A673 (cell line): ENCODE measurements at regions not wholly inside any gene's neighbourhood (a gene's known extent, or its start where the extent isn't known, plus 50 kb on each side); places are given as distances from the start of the nearest gene placed in this dataset.

Source experiments
- BruUV-seq: library from RNA; stranded (reverse); fragments of 400-500 nt; replicated peaks from 2 replicates; lab custom pipeline; 2021; lab: Mats Ljungman, UMichigan
- CTCF ChIA-PET: fragments of 300-600 bp; sonication (Branson Sonifier 250); formaldehyde crosslinking; loops from one replicate; lab custom pipeline; 2022; ENCODE audit warnings: antibody characterized with exemption; lab: Charles Lee
- POLR2A ChIA-PET: fragments of 300-600 bp; sonication (Branson Sonifier 250); formaldehyde crosslinking; loops from one replicate; lab custom pipeline; 2022; ENCODE audit warnings: antibody characterized with exemption; ENCODE audit not compliant: low non-redundant PET; lab: Charles Lee
- DNase-seq: peaks from one replicate; pipeline ENCODE4 v3.0.0-alpha.2; 2015; ENCODE audit warnings: low spot score
- H3K27ac ChIP-seq: fragments of 200-600 bp; sonication (generic); 2 replicates; pipeline ENCODE4 v1.5.1; 2016; ENCODE audit warnings: mixed run types, low read depth, mild to moderate bottlenecking, mixed read lengths, antibody characterized with exemption, low read length; ENCODE audit not compliant: poor library complexity, severe bottlenecking
- H3K27me3 ChIP-seq: fragments of 200-600 bp; sonication (generic); replicated peaks from 2 replicates; pipeline ENCODE4 v1.6.1; 2017; ENCODE audit warnings: mixed run types, low read depth, mild to moderate bottlenecking, mixed read lengths, antibody characterized with exemption, low read length; ENCODE audit not compliant: insufficient read depth, poor library complexity
- H3K36me3 ChIP-seq: fragments of 200-600 bp; sonication (generic); 2 replicates; pipeline ENCODE4 v1.6.1; 2016; ENCODE audit warnings: mixed run types, mild to moderate bottlenecking, mixed read lengths, antibody characterized with exemption, low read length; ENCODE audit not compliant: insufficient read depth, poor library complexity, severe bottlenecking
- H3K4me1 ChIP-seq: fragments of 200-600 bp; sonication (generic); 2 replicates; pipeline ENCODE4 v1.6.1; 2017; ENCODE audit warnings: mixed run types, mild to moderate bottlenecking, mixed read lengths, antibody characterized with exemption, low read length; ENCODE audit not compliant: insufficient read depth, poor library complexity, severe bottlenecking
- H3K4me3 ChIP-seq: fragments of 200-600 bp; sonication (generic); 2 replicates; pipeline ENCODE4 v1.5.1; 2016; ENCODE audit warnings: low read depth, mixed run types, mild to moderate bottlenecking, mixed read lengths, low read length; ENCODE audit not compliant: poor library complexity, severe bottlenecking
- H3K9me3 ChIP-seq: fragments of 200-600 bp; sonication (generic); 2 replicates; pipeline ENCODE4 v1.6.1; 2016; ENCODE audit warnings: mixed run types, low read depth, mild to moderate bottlenecking, mixed read lengths, antibody characterized with exemption, low read length; ENCODE audit not compliant: poor library complexity, severe bottlenecking
- CTCF ChIP-seq: fragments of 300-800, 200-600 bp; sonication (generic); conservative IDR thresholded peaks from 2 replicates; pipeline ENCODE4 v1.5.1; 2017; ENCODE audit warnings: low read depth, mild to moderate bottlenecking, antibody characterized with exemption, low read length, moderate library complexity, mixed read lengths
- EZH2 ChIP-seq: fragments of 200-600 bp; sonication (generic); IDR thresholded peaks from 2 replicates; pipeline ENCODE4 v1.6.1; 2017; ENCODE audit warnings: borderline replicate concordance, low read depth, mild to moderate bottlenecking, mixed read lengths, antibody characterized with exemption, low read length; ENCODE audit not compliant: poor library complexity, severe bottlenecking
- intact Hi-C: fragments of 100-400 bp; cut with micrococcal nuclease; formaldehyde crosslinking; loops from one replicate; pipeline ENCODE4 v1.10.0; 2022; ENCODE audit not compliant: unreplicated experiment

DNA sequence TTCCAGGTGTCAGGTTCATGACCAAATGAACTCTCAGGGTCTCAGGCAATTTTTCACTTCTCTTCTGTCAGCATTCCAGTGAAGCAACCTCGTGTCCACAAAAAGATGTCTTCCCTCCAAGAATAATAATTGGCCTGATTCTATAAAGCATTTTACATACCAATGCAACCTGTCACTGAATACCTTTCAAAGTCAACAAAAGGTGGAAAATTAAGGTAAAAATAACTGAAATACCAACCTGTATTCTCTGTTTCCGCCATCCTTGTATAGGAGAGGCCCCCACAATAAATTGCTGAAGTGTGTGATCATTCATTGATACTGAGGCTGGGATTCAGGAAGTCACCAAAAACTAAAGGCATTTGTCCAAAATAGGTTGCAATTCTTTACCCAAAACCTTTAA lies 77.4 kb upstream of the TMEM45B start:
- Histone ChIP-seq H3K36me3 (no peaks in the 10 kb centered on the region), H3K9me3 (no peaks in the 10 kb centered on the region), H3K27me3 (no peaks in the 10 kb centered on the region), H3K4me1 (no peaks in the 10 kb centered on the region), H3K4me3 (no peak overlapping the region), H3K27ac (no peak overlapping the region)
- POLR2A ChIA-PET, result no interaction called here
- DNase-seq, result no peak
- no TSS peak for BruUV-seq
- intact Hi-C loops, result no loop called here
- CTCF ChIA-PET, result no interaction called here
- TF ChIP-seq CTCF (no peak), EZH2 (no peak)

GRCh38 chr11:129739339-129739738 lies 76.3 kb upstream of the TMEM45B start:
- ChIA-PET POLR2A (no interaction called here), CTCF (no interaction called here)
- no peak overlapping the region for H3K27ac ChIP-seq
- no peaks in the 10 kb centered on the region for H3K9me3 ChIP-seq
- no peaks in the 10 kb centered on the region for H3K27me3 ChIP-seq
- no peaks in the 10 kb centered on the region for H3K36me3 ChIP-seq
- no TSS peak for BruUV-seq
- no peak overlapping the region for H3K4me3 ChIP-seq
- H3K4me1 ChIP-seq, result no peaks in the 10 kb centered on the region
- TF ChIP-seq CTCF (no peak), EZH2 (no peak)
- intact Hi-C loops, result no loop called here
- no peak for DNase-seq

- POLR2A ChIA-PET, result no interaction called here
- intact Hi-C loops, result no loop called here
- Histone ChIP-seq H3K27ac (no peak overlapping the region), H3K9me3 (no peaks in the 10 kb centered on the region), H3K4me1 (no peaks in the 10 kb centered on the region), H3K27me3 (no peaks in the 10 kb centered on the region), H3K36me3 (no peaks in the 10 kb centered on the region), H3K4me3 (no peak overlapping the region)
- CTCF ChIA-PET, result no interaction called here
- no peak for TF ChIP-seq EZH2
- TF ChIP-seq CTCF, result no peak
- no peak for DNase-seq
- no TSS peak for BruUV-seq
These were observed 75.4 kb upstream of the TMEM45B start for GRCh38 chr11:129740125-129740719.
